HL-60 (cell line): ENCODE measurements at regions not wholly inside any gene's neighbourhood (a gene's known extent, or its start where the extent isn't known, plus 50 kb on each side); places are given as distances from the start of the nearest gene placed in this dataset.

Experiments used
- POLR2AphosphoS5 ChIP-seq: IDR thresholded peaks from 2 replicates; pipeline ENCODE4 v1.6.1; 2012; ENCODE audit warnings: low read depth
- TF ChIP-seq, protein P1 (sequence below): IDR thresholded peaks from one replicate; pipeline ENCODE4 v1.5.1; 2011; ENCODE audit warnings: low read length, control low read depth, inconsistent platforms; ENCODE audit not compliant: insufficient read depth

DNA sequence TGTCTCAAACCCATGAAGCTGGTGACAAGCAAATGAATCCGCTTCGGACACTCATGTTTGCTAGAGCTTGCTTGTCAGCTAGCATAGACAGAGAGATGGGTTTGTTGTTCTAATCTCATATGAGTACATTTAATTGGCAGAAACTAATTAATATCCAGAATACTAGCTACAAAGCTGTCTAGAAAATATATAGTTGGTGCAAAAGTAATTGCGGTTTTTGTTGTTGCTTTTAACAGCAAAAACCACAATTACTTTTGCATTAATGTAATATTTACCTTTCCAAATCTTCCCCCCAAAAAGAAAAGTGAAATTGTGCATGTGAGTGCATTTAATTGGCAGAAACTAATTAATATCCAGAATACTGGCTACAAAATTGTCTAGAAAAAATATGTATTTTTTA is 1115.2 kb downstream of the TDRD15 start:
- TF ChIP-seq, protein P1, sequence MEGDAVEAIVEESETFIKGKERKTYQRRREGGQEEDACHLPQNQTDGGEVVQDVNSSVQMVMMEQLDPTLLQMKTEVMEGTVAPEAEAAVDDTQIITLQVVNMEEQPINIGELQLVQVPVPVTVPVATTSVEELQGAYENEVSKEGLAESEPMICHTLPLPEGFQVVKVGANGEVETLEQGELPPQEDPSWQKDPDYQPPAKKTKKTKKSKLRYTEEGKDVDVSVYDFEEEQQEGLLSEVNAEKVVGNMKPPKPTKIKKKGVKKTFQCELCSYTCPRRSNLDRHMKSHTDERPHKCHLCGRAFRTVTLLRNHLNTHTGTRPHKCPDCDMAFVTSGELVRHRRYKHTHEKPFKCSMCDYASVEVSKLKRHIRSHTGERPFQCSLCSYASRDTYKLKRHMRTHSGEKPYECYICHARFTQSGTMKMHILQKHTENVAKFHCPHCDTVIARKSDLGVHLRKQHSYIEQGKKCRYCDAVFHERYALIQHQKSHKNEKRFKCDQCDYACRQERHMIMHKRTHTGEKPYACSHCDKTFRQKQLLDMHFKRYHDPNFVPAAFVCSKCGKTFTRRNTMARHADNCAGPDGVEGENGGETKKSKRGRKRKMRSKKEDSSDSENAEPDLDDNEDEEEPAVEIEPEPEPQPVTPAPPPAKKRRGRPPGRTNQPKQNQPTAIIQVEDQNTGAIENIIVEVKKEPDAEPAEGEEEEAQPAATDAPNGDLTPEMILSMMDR: no peak
- TF ChIP-seq POLR2AphosphoS5: no peak
